ENCODE measurements at regions not wholly inside any gene's neighbourhood (a gene's known extent, or its start where the extent isn't known, plus 50 kb on each side); places are given as distances from the start of the nearest gene placed in this dataset.

- TF ChIP-seq CTCF (optimal IDR thresholded peaks at IDR 0.05 in 1 of 3, IDR thresholded peaks at IDR 0.05 in 1 of 3, conservative IDR thresholded peaks at IDR 0.05 in 1 of 3; ENCODE audit: extremely low read depth in 1 of 3, insufficient read depth in 2 of 3, low read length in 3 of 3) (no peak), EZH2 (IDR thresholded peaks at IDR 0.05; ENCODE audit: low read length) (no peak)
Measured at GRCh38 chr9:117480729-117481128, 65.9 kb upstream of the ASTN2 start.

Measured in keratinocyte (primary cell).